A673 (cell line): ENCODE measurements at regions not wholly inside any gene's neighbourhood (a gene's known extent, or its start where the extent isn't known, plus 50 kb on each side); places are given as distances from the start of the nearest gene placed in this dataset.

ENCODE experiments used
- BruUV-seq: library from RNA; stranded (reverse); fragments of 400-500 nt; replicated peaks from 2 replicates; lab custom pipeline; 2021; lab: Mats Ljungman, UMichigan
- CTCF ChIA-PET: fragments of 300-600 bp; sonication (Branson Sonifier 250); formaldehyde crosslinking; loops from one replicate; lab custom pipeline; 2022; ENCODE audit warnings: antibody characterized with exemption; lab: Charles Lee
- POLR2A ChIA-PET: fragments of 300-600 bp; sonication (Branson Sonifier 250); formaldehyde crosslinking; loops from one replicate; lab custom pipeline; 2022; ENCODE audit warnings: antibody characterized with exemption; ENCODE audit not compliant: low non-redundant PET; lab: Charles Lee
- DNase-seq: peaks from one replicate; pipeline ENCODE4 v3.0.0-alpha.2; 2015; ENCODE audit warnings: low spot score
- H3K27ac ChIP-seq: fragments of 200-600 bp; sonication (generic); 2 replicates; pipeline ENCODE4 v1.5.1; 2016; ENCODE audit warnings: mixed run types, low read depth, mild to moderate bottlenecking, mixed read lengths, antibody characterized with exemption, low read length; ENCODE audit not compliant: poor library complexity, severe bottlenecking
- H3K27me3 ChIP-seq: fragments of 200-600 bp; sonication (generic); replicated peaks from 2 replicates; pipeline ENCODE4 v1.6.1; 2017; ENCODE audit warnings: mixed run types, low read depth, mild to moderate bottlenecking, mixed read lengths, antibody characterized with exemption, low read length; ENCODE audit not compliant: insufficient read depth, poor library complexity
- H3K36me3 ChIP-seq: fragments of 200-600 bp; sonication (generic); 2 replicates; pipeline ENCODE4 v1.6.1; 2016; ENCODE audit warnings: mixed run types, mild to moderate bottlenecking, mixed read lengths, antibody characterized with exemption, low read length; ENCODE audit not compliant: insufficient read depth, poor library complexity, severe bottlenecking
- H3K4me1 ChIP-seq: fragments of 200-600 bp; sonication (generic); 2 replicates; pipeline ENCODE4 v1.6.1; 2017; ENCODE audit warnings: mixed run types, mild to moderate bottlenecking, mixed read lengths, antibody characterized with exemption, low read length; ENCODE audit not compliant: insufficient read depth, poor library complexity, severe bottlenecking
- H3K4me3 ChIP-seq: fragments of 200-600 bp; sonication (generic); 2 replicates; pipeline ENCODE4 v1.5.1; 2016; ENCODE audit warnings: low read depth, mixed run types, mild to moderate bottlenecking, mixed read lengths, low read length; ENCODE audit not compliant: poor library complexity, severe bottlenecking
- H3K9me3 ChIP-seq: fragments of 200-600 bp; sonication (generic); 2 replicates; pipeline ENCODE4 v1.6.1; 2016; ENCODE audit warnings: mixed run types, low read depth, mild to moderate bottlenecking, mixed read lengths, antibody characterized with exemption, low read length; ENCODE audit not compliant: poor library complexity, severe bottlenecking
- CTCF ChIP-seq: fragments of 300-800, 200-600 bp; sonication (generic); conservative IDR thresholded peaks from 2 replicates; pipeline ENCODE4 v1.5.1; 2017; ENCODE audit warnings: low read depth, mild to moderate bottlenecking, antibody characterized with exemption, low read length, moderate library complexity, mixed read lengths
- EZH2 ChIP-seq: fragments of 200-600 bp; sonication (generic); IDR thresholded peaks from 2 replicates; pipeline ENCODE4 v1.6.1; 2017; ENCODE audit warnings: borderline replicate concordance, low read depth, mild to moderate bottlenecking, mixed read lengths, antibody characterized with exemption, low read length; ENCODE audit not compliant: poor library complexity, severe bottlenecking
- intact Hi-C: fragments of 100-400 bp; cut with micrococcal nuclease; formaldehyde crosslinking; loops from one replicate; pipeline ENCODE4 v1.10.0; 2022; ENCODE audit not compliant: unreplicated experiment

GRCh38 chr6:19356692-19357091 lies 480.5 kb upstream of the ID4 start:
- Histone ChIP-seq H3K36me3 (no peaks in the 10 kb centered on the region), H3K9me3 (no peaks in the 10 kb centered on the region), H3K4me3 (no peak overlapping the region), H3K27ac (no peak overlapping the region), H3K27me3 (no peaks in the 10 kb centered on the region), H3K4me1 (no peaks in the 10 kb centered on the region)
- POLR2A ChIA-PET = no interaction called here
- DNase-seq = no peak
- CTCF ChIA-PET = no interaction called here
- BruUV-seq = no TSS peak
- intact Hi-C loops = no loop called here
- TF ChIP-seq CTCF (no peak), EZH2 (no peak)

GRCh38 chr6:19362396-19362795 lies 474.8 kb upstream of the ID4 start:
- no peak overlapping the region for H3K4me3 ChIP-seq
- no peak for DNase-seq
- H3K27me3 ChIP-seq = no peaks in the 10 kb centered on the region
- H3K36me3 ChIP-seq = no peaks in the 10 kb centered on the region
- BruUV-seq = no TSS peak
- H3K9me3 ChIP-seq = no peaks in the 10 kb centered on the region
- ChIA-PET CTCF (no interaction called here), POLR2A (no interaction called here)
- TF ChIP-seq EZH2 (no peak), CTCF (no peak)
- no peaks in the 10 kb centered on the region for H3K4me1 ChIP-seq
- H3K27ac ChIP-seq = no peak overlapping the region
- intact Hi-C loops = no loop called here

- no peaks in the 10 kb centered on the region for H3K27me3 ChIP-seq
- no peaks in the 10 kb centered on the region for H3K4me1 ChIP-seq
- H3K9me3 ChIP-seq = no peaks in the 10 kb centered on the region
- no peak overlapping the region for H3K4me3 ChIP-seq
- ChIA-PET POLR2A (no interaction called here), CTCF (no interaction called here)
- H3K36me3 ChIP-seq = no peaks in the 10 kb centered on the region
- H3K27ac ChIP-seq = no peak overlapping the region
- BruUV-seq = no TSS peak
- intact Hi-C loops = no loop called here
- TF ChIP-seq EZH2 (no peak), CTCF (no peak)
- DNase-seq = peak; percentile 14
Observed at GRCh38 chr6:19368511-19368910, 468.7 kb upstream of the ID4 start.
